SK-N-SH (cell line): ENCODE measurements at regions not wholly inside any gene's neighbourhood (a gene's known extent, or its start where the extent isn't known, plus 50 kb on each side); places are given as distances from the start of the nearest gene placed in this dataset.

Source experiments
- CTCF ChIA-PET: fragments of 300-600, 350-600 bp; formaldehyde crosslinking; extraction: SDS; loops from one replicate; lab custom pipeline; 2021; lab: Yijun Ruan, JAX
- POLR2A ChIA-PET: fragments of 350-600 bp; sonication (Branson Sonifier 250); formaldehyde crosslinking; extraction: SDS; loops from one replicate; lab custom pipeline; 2020; ENCODE audit warnings: antibody characterized with exemption, inconsistent platforms; lab: Yijun Ruan, JAX
- DNase-seq: peaks from one replicate; pipeline ENCODE4 v3.0.0; 2012
- H2AFZ ChIP-seq: fragments of 200-600 bp; sonication (generic); 2 replicates; pipeline ENCODE4 v1.8.1; 2016; ENCODE audit warnings: antibody characterized with exemption, mild to moderate bottlenecking, low read depth
- H3F3A ChIP-seq: fragments of 200-600 bp; sonication (generic); replicated peaks from 2 replicates; pipeline ENCODE3; 2016; ENCODE audit warnings: antibody characterized with exemption, mild to moderate bottlenecking; ENCODE audit not compliant: insufficient read depth
- H3K27ac ChIP-seq, 2 experiments: fragments of 200-500 bp in 1 of 2; fragments of 200-600 bp in 1 of 2; sonication (Bioruptor generic) in 1 of 2; sonication (generic), shearing (Covaris generic) in 1 of 2; 2 replicates each; pipeline versions ENCODE4 v1.5.1 to v1.6.1; 2014 to 2016; ENCODE audit warnings: low read depth in 2 of 2, inconsistent platforms in 1 of 2, low read length in 1 of 2, mild to moderate bottlenecking in 1 of 2, mixed read lengths in 1 of 2
- H3K27me3 ChIP-seq: fragments of 200-600 bp; sonication (generic), shearing (Covaris generic); 2 replicates; pipeline ENCODE4 v1.6.1; 2016; ENCODE audit warnings: mixed run types; ENCODE audit not compliant: insufficient read depth
- H3K36me3 ChIP-seq, 2 experiments: fragments of 200-500 bp in 1 of 2; fragments of 200-600 bp in 1 of 2; sonication (Bioruptor generic) in 1 of 2; sonication (generic) in 1 of 2; replicated peaks in 1 of 2; 2 replicates each; pipeline versions ENCODE3 to v1.5.1; 2014 to 2016; ENCODE audit warnings: low read length in 1 of 2, mild to moderate bottlenecking in 1 of 2; ENCODE audit not compliant: insufficient read depth in 2 of 2, control insufficient read depth in 1 of 2
- H3K4me1 ChIP-seq, 2 experiments: fragments of 200-500 bp in 1 of 2; fragments of 200-600 bp in 1 of 2; sonication (Bioruptor generic) in 1 of 2; sonication (generic), shearing (Covaris generic) in 1 of 2; 2 replicates each; pipeline versions ENCODE4 v1.5.1 to v1.6.1; 2014 to 2016; ENCODE audit warnings: low read depth in 1 of 2, low read length in 1 of 2, mixed run types in 1 of 2; ENCODE audit not compliant: insufficient read depth in 2 of 2, control insufficient read depth in 1 of 2
- H3K4me2 ChIP-seq: fragments of 200-600 bp; sonication (generic), shearing (Covaris generic); 2 replicates; pipeline ENCODE4 v1.6.1; 2017; ENCODE audit warnings: mixed run types
- H3K4me3 ChIP-seq, 2 experiments: fragments of 200-500 bp in 1 of 2; fragments of 200-600 bp in 1 of 2; sonication (Bioruptor generic) in 1 of 2; sonication (generic), shearing (Covaris generic) in 1 of 2; 2 replicates each; pipeline versions ENCODE4 v1.5.1 to v1.8.1; 2014 to 2016; ENCODE audit warnings: low read depth in 2 of 2, inconsistent platforms in 1 of 2, low read length in 1 of 2, mild to moderate bottlenecking in 1 of 2, mixed read lengths in 1 of 2, moderate library complexity in 1 of 2
- H3K79me2 ChIP-seq: fragments of 200-600 bp; sonication (generic); 2 replicates; pipeline ENCODE4 v1.8.1; 2017; ENCODE audit warnings: mild to moderate bottlenecking; ENCODE audit not compliant: insufficient read depth
- H3K9ac ChIP-seq: fragments of 200-600 bp; sonication (generic); 2 replicates; pipeline ENCODE4 v1.6.1; 2017; ENCODE audit warnings: mixed run types
- H3K9me2 ChIP-seq: fragments of 200-600 bp; sonication (generic); 2 replicates; pipeline ENCODE4 v1.6.1; 2017; ENCODE audit warnings: mixed run types
- H3K9me3 ChIP-seq: fragments of 200-600 bp; sonication (generic); 2 replicates; pipeline ENCODE4 v1.6.1; 2017; ENCODE audit warnings: mixed run types, mild to moderate bottlenecking, moderate library complexity
- H4K20me1 ChIP-seq: fragments of 200-600 bp; sonication (generic); 2 replicates; pipeline ENCODE4 v1.6.1; 2017; ENCODE audit warnings: mild to moderate bottlenecking, mixed run types; ENCODE audit not compliant: insufficient read depth
- CHD2 ChIP-seq: fragments of 150-350 bp; IDR thresholded peaks from 2 replicates; pipeline ENCODE4 v1.6.1; 2018; ENCODE audit warnings: low read length; ENCODE audit not compliant: partially characterized antibody
- ELF1 ChIP-seq: IDR thresholded peaks from 2 replicates; pipeline ENCODE4 v1.4.0; 2012
- EP300 ChIP-seq, 2 experiments: IDR thresholded peaks; 2 replicates each; pipeline versions ENCODE4 v1.4.0 to v1.6.1; 2012; ENCODE audit warnings: borderline replicate concordance in 1 of 2, low read depth in 1 of 2, low read length in 1 of 2
- FOSL2 ChIP-seq: IDR thresholded peaks from 2 replicates; pipeline ENCODE4 v1.4.0; 2012; ENCODE audit warnings: low read depth, mild to moderate bottlenecking, moderate library complexity, borderline replicate concordance
- GABPA ChIP-seq: IDR thresholded peaks from 2 replicates; pipeline ENCODE4 v1.4.0; 2012; ENCODE audit warnings: low read depth, mild to moderate bottlenecking
- JUND ChIP-seq: IDR thresholded peaks from 2 replicates; pipeline ENCODE4 v1.4.0; 2012
- MEF2A ChIP-seq: IDR thresholded peaks from 2 replicates; pipeline ENCODE4 v1.4.0; 2012; ENCODE audit warnings: low read depth, borderline replicate concordance
- NFIC ChIP-seq: IDR thresholded peaks from 2 replicates; pipeline ENCODE4 v1.4.0; 2012; ENCODE audit warnings: borderline replicate concordance
- NRF1 ChIP-seq: IDR thresholded peaks from 2 replicates; pipeline ENCODE4 v1.6.1; 2012; ENCODE audit warnings: low read depth, mild to moderate bottlenecking, low read length
- RAD21 ChIP-seq: IDR thresholded peaks from 2 replicates; pipeline ENCODE4 v1.6.1; 2012; ENCODE audit warnings: mild to moderate bottlenecking, low read length
- RCOR1 ChIP-seq: fragments of 150-350 bp; IDR thresholded peaks from 2 replicates; pipeline ENCODE4 v1.6.1; 2017; ENCODE audit warnings: antibody characterized with exemption, low read length
- REST ChIP-seq: IDR thresholded peaks from 2 replicates; pipeline ENCODE4 v1.6.1; 2012; ENCODE audit warnings: mild to moderate bottlenecking, low read depth, low read length, moderate library complexity
- RXRA ChIP-seq: IDR thresholded peaks from 2 replicates; pipeline ENCODE4 v1.4.0; 2012; ENCODE audit warnings: low read depth, mild to moderate bottlenecking, borderline replicate concordance
- TAF1 ChIP-seq: IDR thresholded peaks from 2 replicates; pipeline ENCODE4 v1.6.1; 2012; ENCODE audit warnings: low read depth, mild to moderate bottlenecking, low read length, moderate library complexity, borderline replicate concordance
- USF1 ChIP-seq: IDR thresholded peaks from 2 replicates; pipeline ENCODE4 v1.4.0; 2012; ENCODE audit warnings: low read depth, borderline replicate concordance
- WGBS: methylation state at CpG from one replicate; pipeline ENCODE4 v1.1.6; 2017; ENCODE audit warnings: low lambda C conversion rate; 5-methylcytosine and 5-hydroxymethylcytosine counted together
- TF ChIP-seq, protein P1 (sequence below): IDR thresholded peaks from 2 replicates; pipeline ENCODE4; 2012

GRCh38 chr2:19802086-19802841 lies 99.5 kb downstream of the TTC32 start:
- H3K36me3 ChIP-seq, result no peaks in the 10 kb centered on the region
- TF ChIP-seq ELF1 (no peak), CHD2 (no peak), JUND (no peak), NRF1 (no peak), NFIC (no peak), EP300 (IDR thresholded peaks at IDR 0.05; ENCODE audit: borderline replicate concordance in 1 of 2, low read depth in 1 of 2, low read length in 1 of 2) (no peak)
- TF ChIP-seq, protein P1, sequence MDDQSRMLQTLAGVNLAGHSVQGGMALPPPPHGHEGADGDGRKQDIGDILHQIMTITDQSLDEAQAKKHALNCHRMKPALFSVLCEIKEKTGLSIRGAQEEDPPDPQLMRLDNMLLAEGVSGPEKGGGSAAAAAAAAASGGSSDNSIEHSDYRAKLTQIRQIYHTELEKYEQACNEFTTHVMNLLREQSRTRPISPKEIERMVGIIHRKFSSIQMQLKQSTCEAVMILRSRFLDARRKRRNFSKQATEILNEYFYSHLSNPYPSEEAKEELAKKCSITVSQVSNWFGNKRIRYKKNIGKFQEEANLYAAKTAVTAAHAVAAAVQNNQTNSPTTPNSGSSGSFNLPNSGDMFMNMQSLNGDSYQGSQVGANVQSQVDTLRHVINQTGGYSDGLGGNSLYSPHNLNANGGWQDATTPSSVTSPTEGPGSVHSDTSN, result no peak
- H3K79me2 ChIP-seq, result no peaks in the 10 kb centered on the region
- no peaks in the 10 kb centered on the region for H3K9me2 ChIP-seq
- no peak overlapping the region for H2AFZ ChIP-seq
- no peak overlapping the region for H3K4me3 ChIP-seq
- POLR2A ChIA-PET, result no interaction called here
- no peaks in the 10 kb centered on the region for H3K9me3 ChIP-seq
- peak overlapping the region in 1 of 2 experiments; percentile 43; a peak in 1 of 4 replicates for H3K27ac ChIP-seq
- peaks cover 9 to 19% of the 10 kb centered on the region in 2 experiments; a peak in 2 of 4 replicates for H3K4me1 ChIP-seq
- 83% methylated on average over 4 of the region's 4 CpGs for WGBS
- no peak for DNase-seq
- peaks cover 18% of the 10 kb centered on the region; the same call in 1 of the 2 replicates for H3K27me3 ChIP-seq
- no peak overlapping the region for H3K9ac ChIP-seq
- CTCF ChIA-PET, result no interaction called here
- H4K20me1 ChIP-seq, result no peaks in the 10 kb centered on the region
- H3F3A ChIP-seq, result peaks cover 8% of the 10 kb centered on the region
- H3K4me2 ChIP-seq, result peak overlapping the region; percentile 44

- peak overlapping the region; percentile 44 for H3K4me2 ChIP-seq
- no peaks in the 10 kb centered on the region for H4K20me1 ChIP-seq
- no peak overlapping the region for H3K9ac ChIP-seq
- DNase-seq, result peak; percentile 39
- H2AFZ ChIP-seq, result no peak overlapping the region
- POLR2A ChIA-PET, result no interaction called here
- peaks cover 8% of the 10 kb centered on the region for H3F3A ChIP-seq
- 38% methylated on average over 14 of the region's 15 CpGs for WGBS
- no peaks in the 10 kb centered on the region for H3K9me2 ChIP-seq
- H3K9me3 ChIP-seq, result no peaks in the 10 kb centered on the region
- no peaks in the 10 kb centered on the region for H3K36me3 ChIP-seq
- no peak overlapping the region for H3K4me3 ChIP-seq
- H3K27ac ChIP-seq, result peak overlapping the region in 1 of 2 experiments; percentile 43; a peak in 2 of 4 replicates
- H3K4me1 ChIP-seq, result peaks cover 9 to 22% of the 10 kb centered on the region in 2 experiments; a peak in 2 of 4 replicates
- CTCF ChIA-PET, result no interaction called here
- H3K79me2 ChIP-seq, result no peaks in the 10 kb centered on the region
- H3K27me3 ChIP-seq, result peaks cover 11% of the 10 kb centered on the region; the same call in 1 of the 2 replicates
- peak; percentile 82; the same call in 1 of the 2 replicates for TF ChIP-seq RXRA
- peak; percentile 98 for TF ChIP-seq FOSL2
- no peak for TF ChIP-seq GABPA
- TF ChIP-seq, protein P1, result peak; percentile 90
- no peak for TF ChIP-seq RAD21
- no peak for TF ChIP-seq RCOR1
- no peak for TF ChIP-seq NRF1
- peak; percentile 98 for TF ChIP-seq JUND
- TF ChIP-seq USF1, result peak; percentile 86
- no peak for TF ChIP-seq REST
- peak in 1 of 2 experiments; percentile 87; a peak in 2 of 4 replicates for TF ChIP-seq EP300 (IDR thresholded peaks at IDR 0.05; ENCODE audit: borderline replicate concordance in 1 of 2, low read depth in 1 of 2, low read length in 1 of 2)
- TF ChIP-seq TAF1, result peak; percentile 22; the same call in 1 of the 2 replicates
- no peak for TF ChIP-seq ELF1
- peak; percentile 13; the same call in 1 of the 2 replicates for TF ChIP-seq MEF2A
These were observed 100.3 kb downstream of the TTC32 start for GRCh38 chr2:19801367-19802080.
